Calu3 (cell line): ENCODE measurements at regions not wholly inside any gene's neighbourhood (a gene's known extent, or its start where the extent isn't known, plus 50 kb on each side); places are given as distances from the start of the nearest gene placed in this dataset.

ENCODE experiments used
- BruUV-seq: library from RNA; stranded (reverse); fragments of 400-500 nt; replicated peaks from 2 replicates; lab custom pipeline; 2021; lab: Mats Ljungman, UMichigan
- CTCF ChIA-PET: fragments of 300-600 bp; sonication (Branson Sonifier 250); formaldehyde crosslinking; loops from one replicate; lab custom pipeline; 2022; ENCODE audit warnings: antibody characterized with exemption; lab: Charles Lee
- DNase-seq: peaks from one replicate; pipeline ENCODE4 v3.0.0; 2022
- H3K27ac Mint-ChIP-seq: one replicate; pipeline ENCODE4 v1.8.0; 2022; ENCODE audit warnings: mixed read lengths; ENCODE audit not compliant: unreplicated experiment
- H3K27me3 Mint-ChIP-seq: one replicate; pipeline ENCODE4 v1.8.0; 2022; ENCODE audit warnings: mixed read lengths; ENCODE audit not compliant: unreplicated experiment
- H3K36me3 Mint-ChIP-seq: one replicate; pipeline ENCODE4 v1.8.0; 2022; ENCODE audit warnings: mild to moderate bottlenecking, moderate library complexity, mixed read lengths; ENCODE audit not compliant: insufficient read depth, unreplicated experiment
- H3K4me1 Mint-ChIP-seq: one replicate; pipeline ENCODE4 v1.8.0; 2022; ENCODE audit warnings: mild to moderate bottlenecking, low read depth, mixed read lengths; ENCODE audit not compliant: unreplicated experiment
- H3K4me3 Mint-ChIP-seq: one replicate; pipeline ENCODE4 v1.8.0; 2022; ENCODE audit warnings: mild to moderate bottlenecking, low read depth, moderate library complexity, mixed read lengths; ENCODE audit not compliant: unreplicated experiment
- H3K9me3 Mint-ChIP-seq: one replicate; pipeline ENCODE4 v1.8.0; 2022; ENCODE audit warnings: low read depth, mixed read lengths; ENCODE audit not compliant: unreplicated experiment
- intact Hi-C: fragments of 100-400 bp; cut with micrococcal nuclease; formaldehyde crosslinking; loops from one replicate; pipeline ENCODE4 v1.10.0; 2022; ENCODE audit not compliant: unreplicated experiment
- TF ChIP-seq, protein P1 (sequence below): fragments of 200-600 bp; IDR thresholded peaks from one replicate; pipeline ENCODE4 v1.8.0; 2022; ENCODE audit warnings: antibody characterized with exemption; ENCODE audit not compliant: unreplicated experiment

DNA sequence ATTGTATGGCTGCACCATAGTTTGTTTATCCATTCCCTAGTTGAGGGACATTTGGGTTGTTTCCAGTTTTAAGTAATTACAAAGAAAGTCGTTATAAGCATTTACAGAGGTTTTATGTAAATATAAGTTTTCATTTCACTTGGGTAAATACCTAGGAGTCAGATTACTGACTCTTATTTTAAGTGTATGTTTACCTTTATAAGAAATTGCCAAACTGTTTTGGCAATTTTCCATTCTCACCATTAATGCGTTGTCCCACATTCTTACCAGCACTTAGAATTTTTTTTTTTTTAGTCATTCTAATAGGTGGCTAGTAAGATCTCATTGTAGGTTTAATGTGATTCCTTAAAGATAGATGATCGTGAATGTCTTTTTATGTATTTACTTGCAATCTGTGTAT is 121.5 kb upstream of the NR3C2 start:
- Mint-ChIP-seq H3K4me3 (no peak overlapping the region), H3K27ac (no peak overlapping the region), H3K36me3 (no peaks in the 10 kb centered on the region), H3K9me3 (no peaks in the 10 kb centered on the region), H3K4me1 (no peaks in the 10 kb centered on the region), H3K27me3 (no peaks in the 10 kb centered on the region)
- TF ChIP-seq, protein P1, sequence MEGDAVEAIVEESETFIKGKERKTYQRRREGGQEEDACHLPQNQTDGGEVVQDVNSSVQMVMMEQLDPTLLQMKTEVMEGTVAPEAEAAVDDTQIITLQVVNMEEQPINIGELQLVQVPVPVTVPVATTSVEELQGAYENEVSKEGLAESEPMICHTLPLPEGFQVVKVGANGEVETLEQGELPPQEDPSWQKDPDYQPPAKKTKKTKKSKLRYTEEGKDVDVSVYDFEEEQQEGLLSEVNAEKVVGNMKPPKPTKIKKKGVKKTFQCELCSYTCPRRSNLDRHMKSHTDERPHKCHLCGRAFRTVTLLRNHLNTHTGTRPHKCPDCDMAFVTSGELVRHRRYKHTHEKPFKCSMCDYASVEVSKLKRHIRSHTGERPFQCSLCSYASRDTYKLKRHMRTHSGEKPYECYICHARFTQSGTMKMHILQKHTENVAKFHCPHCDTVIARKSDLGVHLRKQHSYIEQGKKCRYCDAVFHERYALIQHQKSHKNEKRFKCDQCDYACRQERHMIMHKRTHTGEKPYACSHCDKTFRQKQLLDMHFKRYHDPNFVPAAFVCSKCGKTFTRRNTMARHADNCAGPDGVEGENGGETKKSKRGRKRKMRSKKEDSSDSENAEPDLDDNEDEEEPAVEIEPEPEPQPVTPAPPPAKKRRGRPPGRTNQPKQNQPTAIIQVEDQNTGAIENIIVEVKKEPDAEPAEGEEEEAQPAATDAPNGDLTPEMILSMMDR: no peak
- no TSS peak for BruUV-seq
- CTCF ChIA-PET: no interaction called here
- no peak for DNase-seq
- intact Hi-C loops: no loop called here

DNA sequence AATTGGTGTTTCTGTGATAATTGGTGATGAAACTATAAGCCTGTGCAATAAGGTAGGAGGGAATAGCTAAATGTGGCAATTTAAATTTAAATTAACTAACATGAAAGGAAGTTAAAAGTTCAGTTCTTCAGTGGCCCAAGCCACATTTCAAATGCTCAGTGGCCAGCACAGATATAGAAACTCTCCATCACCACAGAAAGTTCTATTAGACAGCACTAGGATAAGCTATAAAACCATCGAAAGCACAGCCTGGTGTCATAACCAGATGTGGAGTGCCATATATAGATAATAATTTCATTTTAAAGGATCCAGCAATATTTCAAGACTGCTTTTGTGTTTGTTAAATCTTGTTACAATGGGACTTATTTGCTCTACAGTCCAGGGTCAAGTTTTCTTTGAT is 119.3 kb upstream of the NR3C2 start:
- intact Hi-C loops: no loop called here
- Mint-ChIP-seq H3K9me3 (no peaks in the 10 kb centered on the region), H3K36me3 (no peaks in the 10 kb centered on the region), H3K27me3 (no peaks in the 10 kb centered on the region), H3K4me1 (no peaks in the 10 kb centered on the region), H3K4me3 (no peak overlapping the region), H3K27ac (no peak overlapping the region)
- DNase-seq: no peak
- CTCF ChIA-PET: no interaction called here
- no TSS peak for BruUV-seq
- TF ChIP-seq, protein P1: no peak

DNA sequence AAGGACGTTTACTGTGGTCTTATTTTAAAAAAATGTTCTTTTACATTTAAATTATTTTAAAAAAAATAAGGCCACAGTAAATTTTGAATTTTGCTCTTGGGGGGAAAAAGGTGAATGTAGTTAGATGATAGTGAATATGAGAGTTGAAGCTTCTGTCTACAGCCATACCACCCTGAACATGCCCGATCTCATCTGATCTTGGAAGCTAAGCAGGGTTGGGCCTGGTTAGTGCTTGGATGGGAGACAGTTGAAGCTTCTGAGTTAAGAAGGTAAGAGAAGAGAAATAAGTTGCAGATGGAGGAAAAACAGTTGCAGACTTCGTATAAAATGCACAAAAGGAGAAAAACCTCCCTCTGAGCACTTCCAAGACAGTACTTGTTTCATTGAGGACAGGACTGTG is 115.6 kb upstream of the NR3C2 start:
- CTCF ChIA-PET: no interaction called here
- Mint-ChIP-seq H3K4me1 (no peaks in the 10 kb centered on the region), H3K4me3 (no peak overlapping the region), H3K27ac (no peak overlapping the region), H3K36me3 (no peaks in the 10 kb centered on the region), H3K27me3 (no peaks in the 10 kb centered on the region), H3K9me3 (no peaks in the 10 kb centered on the region)
- no TSS peak for BruUV-seq
- DNase-seq: no peak
- intact Hi-C loops: no loop called here
- TF ChIP-seq, protein P1: no peak

DNA sequence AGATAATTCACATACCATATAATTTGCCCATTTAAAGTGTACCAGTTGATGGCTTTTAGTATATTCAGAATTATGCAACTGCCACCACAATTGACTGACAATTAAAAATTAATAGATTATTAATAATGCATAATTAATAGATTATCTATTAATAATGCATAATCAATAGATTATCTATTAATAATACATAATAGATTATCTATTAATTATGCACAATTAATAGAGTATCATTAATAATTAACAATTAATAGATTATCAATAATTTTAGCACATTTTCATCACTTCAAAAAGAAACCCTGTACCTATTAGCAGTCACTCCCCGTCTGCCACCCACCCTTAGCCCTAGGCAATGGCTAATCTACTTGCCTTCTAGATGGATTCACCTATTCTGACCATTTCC is 108.6 kb upstream of the NR3C2 start:
- Mint-ChIP-seq H3K4me1 (no peaks in the 10 kb centered on the region), H3K9me3 (no peaks in the 10 kb centered on the region), H3K36me3 (no peaks in the 10 kb centered on the region), H3K27ac (no peak overlapping the region), H3K4me3 (no peak overlapping the region), H3K27me3 (no peaks in the 10 kb centered on the region)
- TF ChIP-seq, protein P1: no peak
- intact Hi-C loops: no loop called here
- DNase-seq: no peak
- CTCF ChIA-PET: no interaction called here
- no TSS peak for BruUV-seq
